HG02571 (cell line): ENCODE measurements at regions not wholly inside any gene's neighbourhood (a gene's known extent, or its start where the extent isn't known, plus 50 kb on each side); places are given as distances from the start of the nearest gene placed in this dataset.

Experiments
- ATAC-seq: cut with Tn5 transposase; IDR thresholded peaks from one replicate; pipeline ENCODE4 v1.9.1; 2021; ENCODE audit warnings: mild to moderate bottlenecking, moderate library complexity; ENCODE audit not compliant: unreplicated experiment

DNA sequence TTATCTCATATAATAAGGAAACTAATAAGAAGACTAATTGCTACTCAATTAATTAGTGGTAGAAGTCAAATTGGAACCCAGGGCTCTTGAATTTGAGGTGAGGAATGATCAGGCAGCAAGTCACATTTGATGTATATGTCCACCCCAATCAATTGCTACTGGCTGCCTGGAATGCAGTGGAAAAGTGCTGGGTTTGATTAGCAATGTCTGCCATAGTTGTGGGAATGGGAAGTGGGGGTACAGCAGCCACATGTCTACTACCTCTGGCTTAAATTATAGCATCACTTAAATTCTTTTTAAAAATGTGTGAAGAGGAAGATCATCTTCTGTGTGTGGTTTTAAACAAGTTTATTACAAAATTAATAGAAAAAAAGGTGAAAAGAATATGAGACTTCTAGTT lies 50.8 kb upstream of the NAV2 start:
- no peak for ATAC-seq

DNA sequence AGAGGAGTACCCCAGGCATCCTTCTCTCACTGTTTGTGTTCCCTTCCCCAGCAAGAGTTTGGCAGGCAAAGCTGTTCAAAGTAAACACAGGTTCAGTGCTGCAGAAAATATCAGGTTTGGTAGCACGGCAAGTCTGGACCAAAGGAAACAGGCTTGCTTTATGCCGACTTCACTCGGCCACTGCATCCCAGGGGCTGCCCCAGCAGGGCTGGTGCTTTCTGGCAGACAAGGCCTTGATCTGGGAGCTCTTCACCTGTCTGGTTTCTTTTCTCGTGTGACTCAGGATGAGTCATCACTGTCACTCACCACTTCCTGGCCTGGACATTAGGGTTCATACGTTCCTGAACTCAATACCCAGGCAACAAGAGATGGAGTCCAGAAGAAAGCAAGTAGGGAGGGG lies 52.6 kb upstream of the NAV2 start:
- peak; percentile 98 for ATAC-seq

- no peak for ATAC-seq
Observed at GRCh38 chr11:19659529-19659928, 53.1 kb upstream of the NAV2 start.

DNA sequence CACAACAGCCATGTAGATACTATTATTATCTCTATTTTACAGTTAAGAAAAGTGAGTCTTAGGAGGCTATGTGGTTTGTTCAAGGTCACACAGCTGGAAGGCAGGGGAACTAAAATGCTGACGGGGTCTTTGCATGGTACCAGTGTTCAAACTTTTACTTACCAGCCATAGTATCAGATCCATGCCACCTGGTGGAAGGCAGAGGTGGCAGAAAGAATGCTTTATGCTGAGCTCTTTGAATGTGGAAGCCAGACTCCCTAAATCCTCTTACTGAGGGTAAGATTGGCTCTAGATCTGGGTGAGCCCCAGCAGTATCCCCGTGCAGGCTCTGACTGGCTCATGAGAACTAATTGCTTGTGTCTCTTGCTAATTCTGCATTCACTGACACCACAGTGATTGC lies 54.3 kb upstream of the NAV2 start:
- no peak for ATAC-seq

- no peak for ATAC-seq
Observed at GRCh38 chr11:19656140-19656541, 56.5 kb upstream of the NAV2 start.

DNA sequence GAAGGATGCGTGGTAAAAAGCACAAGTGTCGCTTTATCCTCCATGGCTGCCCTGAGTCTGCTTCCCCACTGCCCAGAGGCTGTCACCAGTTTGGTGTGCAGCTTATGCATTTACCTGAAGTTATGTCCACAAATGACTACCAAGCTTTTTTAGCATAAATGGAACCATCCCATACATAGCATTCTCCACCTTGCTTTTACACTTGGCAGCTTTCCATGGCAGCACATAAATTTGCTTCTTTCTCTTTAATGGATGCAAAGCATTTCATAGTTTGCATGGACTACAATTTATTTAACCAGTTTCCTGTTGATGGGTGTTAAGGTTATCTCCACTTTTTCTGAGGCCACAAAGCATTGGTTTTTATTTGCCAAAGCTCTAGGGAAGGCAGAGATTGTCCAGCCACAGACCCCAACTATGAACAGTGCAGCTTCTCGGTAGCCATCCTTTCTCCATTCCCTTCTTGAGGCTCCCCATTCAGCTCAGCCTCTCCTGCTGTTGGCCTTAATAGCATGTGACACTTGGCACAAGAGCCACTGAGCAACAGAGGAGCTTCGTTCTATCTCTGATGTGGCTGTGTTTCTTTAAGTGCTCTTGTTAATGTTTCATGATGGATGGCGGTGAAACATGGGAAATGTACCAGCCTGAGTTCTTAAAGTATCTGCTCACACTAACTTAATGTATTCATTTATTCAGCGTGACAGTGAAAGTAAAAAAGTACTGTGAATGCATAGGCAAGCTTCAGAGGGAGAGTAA lies 59.8 kb upstream of the NAV2 start:
- no peak for ATAC-seq

DNA sequence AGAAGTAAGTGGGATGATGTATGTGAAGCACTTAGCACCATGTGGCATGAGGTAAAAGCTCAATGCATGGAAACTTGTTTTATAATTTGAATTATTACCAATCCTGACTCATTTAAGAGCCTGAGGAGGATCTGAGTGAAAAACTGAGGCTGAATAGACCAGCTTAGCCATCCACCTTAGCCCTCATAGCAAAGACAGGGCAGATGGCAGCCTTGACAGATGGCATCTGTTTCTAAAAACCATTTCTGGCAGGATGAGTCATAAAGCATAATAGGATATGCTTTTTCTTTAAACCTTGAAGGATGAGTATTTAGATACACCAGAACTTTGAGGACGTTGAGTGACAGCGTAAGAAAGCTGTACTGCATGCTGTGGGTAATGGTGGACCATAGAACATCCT lies 61.0 kb upstream of the NAV2 start:
- ATAC-seq = no peak

DNA sequence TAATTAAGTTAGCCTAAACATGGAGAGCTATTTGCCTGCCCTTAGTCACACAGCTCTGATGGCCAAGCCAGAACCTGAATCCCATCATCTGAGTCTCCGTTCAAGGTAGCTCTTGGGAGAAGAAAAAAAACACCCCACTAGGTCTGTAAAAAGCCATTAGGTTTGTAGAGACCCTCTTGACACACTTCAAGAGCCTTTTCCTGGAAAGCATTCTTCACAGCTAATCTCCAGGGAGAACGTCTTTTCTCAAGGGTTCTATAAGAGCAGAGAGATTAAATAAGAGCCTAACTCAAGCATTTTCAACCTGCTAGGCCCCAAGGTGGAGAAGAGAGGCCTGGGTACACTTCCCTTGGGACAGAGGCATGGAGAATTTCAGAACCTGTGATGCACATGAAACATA lies 61.6 kb upstream of the NAV2 start:
- ATAC-seq = no peak

- no peak for ATAC-seq
Observed at GRCh38 chr11:19650467-19650866, 62.2 kb upstream of the NAV2 start.

- no peak for ATAC-seq
Observed at GRCh38 chr11:19649751-19650150, 62.9 kb upstream of the NAV2 start.

DNA sequence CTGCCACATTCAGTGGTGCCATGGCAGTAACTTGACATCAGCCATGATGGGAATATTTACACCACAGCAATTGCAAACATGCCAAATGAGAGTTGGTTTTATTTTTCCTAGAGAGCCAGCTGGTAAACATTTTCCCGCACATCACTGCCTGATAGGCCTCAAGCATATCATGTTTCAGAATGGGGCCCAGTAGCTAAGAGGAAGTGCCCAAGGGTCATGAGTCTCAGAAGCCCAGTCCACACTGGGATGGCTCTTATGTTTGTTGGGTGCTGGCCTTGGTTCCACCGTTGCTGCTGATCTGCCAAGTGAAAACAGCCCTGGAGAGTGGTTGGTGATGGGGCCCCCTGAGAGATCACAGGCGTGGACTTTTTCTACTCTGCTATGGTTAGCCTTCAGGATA lies 64.3 kb upstream of the NAV2 start:
- no peak for ATAC-seq

GRCh38 chr11:19647816-19648215 lies 64.8 kb upstream of the NAV2 start:
- ATAC-seq = no peak

DNA sequence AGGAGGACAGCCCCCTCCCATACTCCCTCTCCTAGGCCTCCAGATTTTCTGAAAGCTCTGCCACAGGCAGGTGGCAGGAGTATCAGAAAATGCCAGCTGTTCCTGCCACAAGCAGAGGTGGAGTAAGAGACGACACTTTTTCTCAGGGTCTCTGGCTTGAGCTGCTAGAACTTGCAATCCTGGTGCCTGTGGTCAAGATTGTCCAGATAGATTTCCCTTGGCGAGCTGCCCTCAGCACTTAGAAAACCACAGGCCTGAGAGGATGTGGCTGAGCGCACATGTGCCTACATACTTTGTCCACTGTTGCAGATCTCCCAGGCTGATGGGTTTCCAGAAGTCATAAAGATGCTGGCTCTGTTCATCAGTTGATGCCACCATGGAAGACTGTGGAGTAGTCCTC lies 65.7 kb upstream of the NAV2 start:
- no peak for ATAC-seq

GRCh38 chr11:19646308-19646707 lies 66.3 kb upstream of the NAV2 start:
- ATAC-seq = no peak

DNA sequence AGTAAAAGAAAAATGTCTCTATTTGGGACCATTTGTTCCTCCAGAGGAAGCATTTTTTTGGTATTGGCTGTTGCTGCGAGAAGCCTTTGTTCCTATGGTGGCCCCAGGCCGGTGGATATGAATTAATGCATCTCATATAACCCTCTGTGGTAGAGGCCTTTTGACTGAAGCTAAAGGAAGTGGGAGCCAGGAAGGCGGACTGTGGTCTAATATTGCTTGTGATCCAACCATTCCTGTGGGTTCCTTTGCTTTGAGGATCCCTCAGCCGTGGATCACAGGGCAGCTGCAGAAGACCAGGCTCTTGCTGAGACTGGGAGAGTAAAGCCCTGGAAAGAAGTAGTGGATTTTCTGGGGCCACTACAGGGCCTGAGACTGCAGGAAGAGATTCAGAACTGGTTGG lies 68.3 kb upstream of the NAV2 start:
- no peak for ATAC-seq

DNA sequence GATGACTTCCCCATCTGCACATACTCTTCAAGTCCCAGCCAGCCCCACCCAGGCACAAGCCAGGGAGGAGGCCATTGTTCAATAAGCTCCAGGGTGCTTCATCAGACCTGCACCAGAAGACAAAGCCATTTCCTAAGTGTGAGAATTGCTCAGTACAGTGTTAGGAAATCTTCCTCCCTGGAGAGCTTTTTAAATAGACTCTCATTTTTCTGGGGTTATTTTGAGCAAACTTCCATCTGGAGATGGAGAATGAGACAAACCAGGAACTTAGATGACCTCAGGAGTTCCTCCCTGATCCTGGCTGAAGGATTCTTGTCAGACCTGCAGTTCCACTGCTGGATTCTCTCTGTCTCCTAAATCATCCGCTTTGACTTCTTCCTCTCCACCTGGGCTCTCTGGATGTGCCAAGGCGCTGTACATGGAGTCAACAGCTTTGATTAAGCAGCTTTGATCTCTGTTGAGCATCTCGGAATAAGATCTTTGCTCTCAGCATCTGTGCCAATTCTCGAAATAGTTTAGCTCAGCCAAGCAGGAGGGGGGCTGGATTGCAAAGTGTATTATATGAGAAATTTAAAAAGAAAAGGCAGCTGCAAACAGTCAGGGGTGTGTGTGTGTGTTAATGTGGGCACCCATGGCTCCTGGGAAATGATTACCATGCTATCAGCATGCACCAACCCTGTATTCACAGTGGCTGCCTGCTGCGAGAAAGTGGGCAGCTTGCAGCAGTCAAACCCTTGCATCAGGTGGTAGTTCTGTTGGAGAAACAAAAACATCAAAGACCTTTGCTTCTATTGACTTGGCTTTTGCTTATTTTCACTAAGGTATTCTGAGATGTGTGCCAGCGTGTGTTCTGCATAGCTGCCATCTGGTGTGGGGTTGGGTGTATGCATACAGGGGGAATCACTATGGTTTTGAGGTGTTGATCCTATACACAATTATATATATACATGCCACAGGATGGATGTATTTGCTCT lies 70.2 kb upstream of the NAV2 start:
- no peak for ATAC-seq

DNA sequence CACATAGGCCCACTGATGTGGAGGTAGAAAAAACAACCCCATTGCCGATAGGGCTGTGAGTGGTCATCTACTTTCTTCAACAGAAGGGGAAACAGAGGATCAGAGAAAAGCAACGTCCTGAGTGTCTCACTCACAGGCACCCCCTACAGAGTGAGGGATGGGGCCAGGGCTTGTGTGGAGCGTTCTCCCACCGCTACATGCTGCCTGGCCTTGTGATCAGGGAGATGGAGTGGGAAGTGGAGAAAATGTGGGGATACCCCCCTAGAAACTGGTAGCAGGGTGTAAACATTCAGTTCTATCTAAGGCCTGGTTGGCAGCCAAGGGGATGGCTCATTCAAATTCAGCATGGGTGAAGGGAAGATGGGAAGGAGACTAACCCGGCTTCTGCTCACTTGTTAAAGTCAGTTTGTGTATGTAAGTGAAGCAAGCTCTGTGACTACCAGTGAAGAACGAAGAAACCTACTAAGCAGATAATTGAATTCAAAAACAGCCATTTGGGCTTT lies 73.0 kb upstream of the NAV2 start:
- no peak for ATAC-seq

- no peak for ATAC-seq
Observed at GRCh38 chr11:19635332-19635731, 77.3 kb upstream of the NAV2 start.

GRCh38 chr11:19633276-19633675 lies 79.4 kb upstream of the NAV2 start:
- no peak for ATAC-seq

- ATAC-seq = no peak
Observed at GRCh38 chr11:19632499-19632834, 80.2 kb upstream of the NAV2 start.

DNA sequence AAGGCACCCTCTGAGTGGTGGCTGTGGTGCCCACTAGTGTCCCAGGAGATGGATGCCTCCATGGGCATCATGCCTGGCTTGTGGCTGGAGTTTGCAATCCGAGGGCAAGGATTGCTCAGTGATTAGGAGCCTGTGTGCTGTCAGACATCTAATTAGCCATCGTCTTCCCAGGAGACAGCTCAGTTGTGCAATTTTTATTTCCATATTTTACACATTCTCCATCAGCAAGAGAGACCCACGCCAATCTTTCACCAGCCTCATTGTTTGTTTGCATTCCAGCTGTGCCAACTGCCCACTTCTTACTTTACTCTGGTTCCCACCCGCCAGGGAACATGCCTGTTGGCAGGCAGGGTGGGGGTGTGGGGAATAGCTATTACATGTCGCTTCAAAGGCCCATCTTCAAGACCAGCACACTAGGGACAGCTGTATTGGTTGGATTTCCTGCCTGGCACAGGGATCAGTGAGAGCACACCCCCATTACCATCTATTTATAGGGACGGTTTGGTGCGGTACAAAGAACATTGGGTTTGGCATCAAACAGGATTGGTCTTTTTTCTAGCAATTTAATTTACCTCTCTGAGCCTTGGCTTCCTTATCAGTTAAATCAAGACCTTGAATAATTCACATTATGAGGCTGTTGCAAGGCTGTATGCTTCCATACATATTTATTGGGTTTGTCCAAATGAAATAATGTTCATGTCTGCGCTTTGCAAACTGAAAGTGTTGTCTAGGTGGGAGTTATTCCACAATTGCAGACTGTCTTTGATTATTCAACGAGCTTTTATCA lies 80.7 kb upstream of the NAV2 start:
- ATAC-seq = no peak
